Caco-2 (cell line): ENCODE measurements at regions not wholly inside any gene's neighbourhood (a gene's known extent, or its start where the extent isn't known, plus 50 kb on each side); places are given as distances from the start of the nearest gene placed in this dataset.

Source experiments
- BruUV-seq: library from RNA; stranded (reverse); fragments of 400-500 nt; replicated peaks from 2 replicates; lab custom pipeline; 2021; lab: Mats Ljungman, UMichigan
- CTCF ChIA-PET: fragments of 300-600 bp; sonication (Branson Sonifier 250); formaldehyde crosslinking; loops from one replicate; lab custom pipeline; 2022; ENCODE audit warnings: antibody characterized with exemption; lab: Charles Lee
- POLR2A ChIA-PET: fragments of 300-600 bp; sonication (Branson Sonifier 250); formaldehyde crosslinking; loops from one replicate; lab custom pipeline; 2022; ENCODE audit warnings: antibody characterized with exemption; lab: Charles Lee
- DNase-seq, 2 experiments: peaks; one replicate each; pipeline versions ENCODE4 v3.0.0 to v3.0.0-alpha.2; 2020 to 2022
- H3K27me3 ChIP-seq: replicated peaks from 2 replicates; pipeline ENCODE4 v1.6.0; 2011; ENCODE audit warnings: low read length; ENCODE audit not compliant: control insufficient read depth, insufficient read depth
- H3K36me3 ChIP-seq: 2 replicates; pipeline ENCODE4 v1.5.1; 2011; ENCODE audit warnings: low read length; ENCODE audit not compliant: control insufficient read depth, insufficient read depth
- H3K4me1 ChIP-seq: fragments of 250-450 bp; sonication (Bioruptor Pico); 2 replicates; pipeline ENCODE4 v1.5.1; 2020; ENCODE audit warnings: mild to moderate bottlenecking
- H3K4me3 ChIP-seq: 2 replicates; pipeline ENCODE4 v1.5.1; 2011; ENCODE audit warnings: low read depth, mild to moderate bottlenecking, control low read depth, low read length
- H3K9me3 ChIP-seq: fragments of 250-450 bp; sonication (Bioruptor Pico); 2 replicates; pipeline ENCODE4 v1.5.1; 2020; ENCODE audit warnings: mild to moderate bottlenecking, moderate library complexity
- H3K27ac Mint-ChIP-seq: one replicate; pipeline ENCODE4 v1.8.0; 2022; ENCODE audit warnings: mixed read lengths; ENCODE audit not compliant: unreplicated experiment
- H3K27me3 Mint-ChIP-seq: one replicate; pipeline ENCODE4 v1.8.0; 2022; ENCODE audit warnings: mixed read lengths; ENCODE audit not compliant: insufficient read depth, unreplicated experiment
- H3K36me3 Mint-ChIP-seq: one replicate; pipeline ENCODE4 v1.8.0; 2022; ENCODE audit warnings: mild to moderate bottlenecking, mixed read lengths; ENCODE audit not compliant: insufficient read depth, unreplicated experiment
- H3K4me1 Mint-ChIP-seq: one replicate; pipeline ENCODE4 v1.8.0; 2022; ENCODE audit warnings: low read depth, mixed read lengths; ENCODE audit not compliant: unreplicated experiment
- H3K4me3 Mint-ChIP-seq: one replicate; pipeline ENCODE4 v1.8.0; 2022; ENCODE audit warnings: mild to moderate bottlenecking, moderate library complexity, mixed read lengths; ENCODE audit not compliant: unreplicated experiment
- H3K9me3 Mint-ChIP-seq: one replicate; pipeline ENCODE4 v1.8.0; 2022; ENCODE audit warnings: mixed read lengths; ENCODE audit not compliant: unreplicated experiment
- intact Hi-C: fragments of 100-400 bp; cut with micrococcal nuclease; formaldehyde crosslinking; loops from one replicate; pipeline ENCODE4 v1.10.0; 2022; ENCODE audit not compliant: unreplicated experiment
- TF ChIP-seq, protein P1 (sequence below), 2 experiments: fragments of 200-600 bp in 1 of 2; IDR thresholded peaks; 1 replicate in 1 of 2; 2 replicates in 1 of 2; pipeline versions ENCODE4 v1.5.1 to v1.8.0; 2011 to 2022; ENCODE audit warnings: antibody characterized with exemption in 1 of 2, control low read depth in 1 of 2, inconsistent platforms in 1 of 2, low read depth in 1 of 2, low read length in 1 of 2, mild to moderate bottlenecking in 1 of 2, moderate library complexity in 1 of 2; ENCODE audit not compliant: insufficient read depth in 1 of 2, severe bottlenecking in 1 of 2, unreplicated experiment in 1 of 2

DNA sequence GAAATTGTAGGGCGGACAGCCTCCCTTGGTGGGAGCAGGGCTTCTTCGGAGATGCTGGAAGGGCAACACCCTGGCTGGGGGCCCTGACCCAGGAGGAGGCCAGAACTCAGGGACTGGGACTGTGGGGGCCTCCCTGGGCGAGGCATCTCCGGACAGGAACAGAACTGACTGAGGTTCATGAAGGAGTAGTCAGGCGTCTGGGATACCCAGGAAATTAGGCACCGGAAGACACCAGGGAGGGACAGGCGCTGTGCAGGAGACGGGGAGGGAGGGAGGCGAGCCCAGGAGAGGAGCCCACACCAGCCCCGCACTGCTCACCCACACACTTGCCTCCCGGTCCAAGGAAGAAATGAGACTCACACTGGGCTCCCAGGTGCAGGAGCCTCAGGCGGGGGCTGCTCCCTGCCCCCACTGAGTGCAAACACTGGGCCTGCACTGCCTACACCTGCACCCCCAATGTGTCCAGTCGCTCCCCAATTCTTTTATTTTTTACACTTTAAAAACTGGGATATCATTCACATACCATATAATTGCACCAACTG, 262.6 kb upstream of the SFSWAP start:
- no peaks in the 10 kb centered on the region for H3K27me3 ChIP-seq
- TF ChIP-seq, protein P1, sequence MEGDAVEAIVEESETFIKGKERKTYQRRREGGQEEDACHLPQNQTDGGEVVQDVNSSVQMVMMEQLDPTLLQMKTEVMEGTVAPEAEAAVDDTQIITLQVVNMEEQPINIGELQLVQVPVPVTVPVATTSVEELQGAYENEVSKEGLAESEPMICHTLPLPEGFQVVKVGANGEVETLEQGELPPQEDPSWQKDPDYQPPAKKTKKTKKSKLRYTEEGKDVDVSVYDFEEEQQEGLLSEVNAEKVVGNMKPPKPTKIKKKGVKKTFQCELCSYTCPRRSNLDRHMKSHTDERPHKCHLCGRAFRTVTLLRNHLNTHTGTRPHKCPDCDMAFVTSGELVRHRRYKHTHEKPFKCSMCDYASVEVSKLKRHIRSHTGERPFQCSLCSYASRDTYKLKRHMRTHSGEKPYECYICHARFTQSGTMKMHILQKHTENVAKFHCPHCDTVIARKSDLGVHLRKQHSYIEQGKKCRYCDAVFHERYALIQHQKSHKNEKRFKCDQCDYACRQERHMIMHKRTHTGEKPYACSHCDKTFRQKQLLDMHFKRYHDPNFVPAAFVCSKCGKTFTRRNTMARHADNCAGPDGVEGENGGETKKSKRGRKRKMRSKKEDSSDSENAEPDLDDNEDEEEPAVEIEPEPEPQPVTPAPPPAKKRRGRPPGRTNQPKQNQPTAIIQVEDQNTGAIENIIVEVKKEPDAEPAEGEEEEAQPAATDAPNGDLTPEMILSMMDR (IDR thresholded peaks at IDR 0.05; ENCODE audit: insufficient read depth in 1 of 2, low read depth in 1 of 2, low read length in 1 of 2, severe bottlenecking in 1 of 2, unreplicated experiment in 1 of 2), result no peak
- no peaks in the 10 kb centered on the region for H3K36me3 Mint-ChIP-seq
- no peak overlapping the region for H3K4me3 Mint-ChIP-seq
- no peaks in the 10 kb centered on the region for H3K4me1 ChIP-seq
- no peak overlapping the region for H3K4me3 ChIP-seq
- H3K9me3 Mint-ChIP-seq, result no peaks in the 10 kb centered on the region
- no peaks in the 10 kb centered on the region for H3K4me1 Mint-ChIP-seq
- H3K27me3 Mint-ChIP-seq, result peaks cover 14% of the 10 kb centered on the region
- no peaks in the 10 kb centered on the region for H3K36me3 ChIP-seq
- DNase-seq, result no peak
- no peaks in the 10 kb centered on the region for H3K9me3 ChIP-seq
- intact Hi-C loops, result no loop called here
- ChIA-PET CTCF (no interaction called here), POLR2A (no interaction called here)
- no TSS peak for BruUV-seq
- H3K27ac Mint-ChIP-seq, result no peak overlapping the region

DNA sequence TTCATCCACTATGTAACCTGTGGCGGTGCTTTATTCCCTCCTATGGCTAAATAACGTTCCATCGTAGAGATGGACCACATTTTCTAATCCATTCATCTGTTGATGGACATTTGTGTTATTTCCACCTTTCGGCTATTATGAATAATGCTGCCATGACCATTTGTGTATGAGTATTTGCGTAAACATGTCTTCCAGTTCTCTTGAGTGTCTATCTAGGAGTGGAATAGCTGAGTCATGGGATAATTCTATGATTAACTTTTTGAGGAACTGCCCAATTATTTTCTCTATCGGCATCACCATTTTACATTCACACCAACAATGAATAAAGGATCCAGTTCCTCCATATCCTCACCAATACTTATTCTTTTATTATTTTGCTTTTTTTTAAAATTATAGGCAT, 261.9 kb upstream of the SFSWAP start:
- POLR2A ChIA-PET, result no interaction called here
- CTCF ChIA-PET, result no interaction called here

DNA sequence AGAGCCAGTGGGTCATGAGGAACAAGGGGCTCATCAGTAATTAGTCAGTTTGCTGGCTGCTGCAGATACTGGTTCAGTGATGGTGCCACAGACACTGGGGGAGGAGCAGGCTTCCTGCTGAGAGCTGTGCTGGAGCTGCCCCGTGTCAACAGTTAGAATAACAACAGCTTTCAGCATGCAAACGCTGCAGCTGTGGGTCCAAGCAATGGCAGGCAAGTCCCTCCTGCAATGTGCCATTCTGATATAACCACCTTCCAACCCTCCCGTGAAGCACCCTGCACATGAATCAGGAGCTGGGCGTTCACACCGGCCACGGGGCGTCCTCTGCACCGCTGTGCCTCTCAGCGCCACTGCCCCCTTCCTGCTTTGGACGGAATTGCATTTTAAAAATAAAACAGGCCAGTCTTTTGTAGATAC, 258.4 kb upstream of the SFSWAP start:
- TF ChIP-seq, protein P1 (IDR thresholded peaks at IDR 0.05; ENCODE audit: insufficient read depth in 1 of 2, low read depth in 1 of 2, low read length in 1 of 2, severe bottlenecking in 1 of 2, unreplicated experiment in 1 of 2), result peak; percentile 26 to 48
- no peaks in the 10 kb centered on the region for H3K36me3 Mint-ChIP-seq
- H3K9me3 ChIP-seq, result no peaks in the 10 kb centered on the region
- H3K27ac Mint-ChIP-seq, result no peak overlapping the region
- H3K4me3 Mint-ChIP-seq, result no peak overlapping the region
- H3K9me3 Mint-ChIP-seq, result no peaks in the 10 kb centered on the region
- no peak overlapping the region for H3K4me3 ChIP-seq
- H3K36me3 ChIP-seq, result no peaks in the 10 kb centered on the region
- no peaks in the 10 kb centered on the region for H3K27me3 ChIP-seq
- CTCF ChIA-PET, result no interaction called here
- intact Hi-C loops, result loop anchor here (1.0 to 5.0 kb wide), 2 partner anchors 348 to 535 kb away; no protein-coding TSS in a partner anchor
- peaks cover 8% of the 10 kb centered on the region for H3K27me3 Mint-ChIP-seq
- no peaks in the 10 kb centered on the region for H3K4me1 ChIP-seq
- POLR2A ChIA-PET, result no interaction called here
- BruUV-seq, result no TSS peak
- peak in 1 of 2 experiments; percentile 14 for DNase-seq
- no peaks in the 10 kb centered on the region for H3K4me1 Mint-ChIP-seq

More for the DNA sequence above, 261.9 kb upstream of the SFSWAP start:
- Histone ChIP-seq H3K36me3 (no peaks in the 10 kb centered on the region), H3K27me3 (no peaks in the 10 kb centered on the region), H3K4me3 (no peak overlapping the region), H3K4me1 (no peaks in the 10 kb centered on the region), H3K9me3 (no peaks in the 10 kb centered on the region)
- intact Hi-C loops, result no loop called here
- BruUV-seq, result no TSS peak
- peaks cover 12% of the 10 kb centered on the region for H3K27me3 Mint-ChIP-seq
- no peaks in the 10 kb centered on the region for H3K36me3 Mint-ChIP-seq
- H3K4me3 Mint-ChIP-seq, result no peak overlapping the region
- H3K9me3 Mint-ChIP-seq, result no peaks in the 10 kb centered on the region
- TF ChIP-seq, protein P1 (IDR thresholded peaks at IDR 0.05; ENCODE audit: insufficient read depth in 1 of 2, low read depth in 1 of 2, low read length in 1 of 2, severe bottlenecking in 1 of 2, unreplicated experiment in 1 of 2), result no peak
- no peak for DNase-seq
- no peaks in the 10 kb centered on the region for H3K4me1 Mint-ChIP-seq
- no peak overlapping the region for H3K27ac Mint-ChIP-seq
